ENCODE measurements at regions not wholly inside any gene's neighbourhood (a gene's known extent, or its start where the extent isn't known, plus 50 kb on each side); places are given as distances from the start of the nearest gene placed in this dataset.

- no peak for TF ChIP-seq MAX (IDR thresholded peaks at IDR 0.05; ENCODE audit: low read depth)
- peak; percentile 64 for TF ChIP-seq CTCF (IDR thresholded peaks at IDR 0.05)
- no peak for TF ChIP-seq IRF3 (IDR thresholded peaks at IDR 0.05; ENCODE audit: low read depth, low read length)
- TF ChIP-seq GABPA (IDR thresholded peaks at IDR 0.05; ENCODE audit: low read depth): no peak
- no peak for TF ChIP-seq USF2 (IDR thresholded peaks at IDR 0.05; ENCODE audit: borderline replicate concordance, low read depth, low read length)
- TF ChIP-seq TCF12 (IDR thresholded peaks at IDR 0.05): no peak
- TF ChIP-seq EZH2phosphoT487 (IDR thresholded peaks at IDR 0.05; ENCODE audit: borderline replicate concordance, low read depth): no peak
- TF ChIP-seq POLR2AphosphoS5 (IDR thresholded peaks at IDR 0.05; ENCODE audit: low read depth, low read length): no peak
- no peak for TF ChIP-seq REST (IDR thresholded peaks at IDR 0.05; ENCODE audit: low read depth, low read length)
- no peak for TF ChIP-seq FOSL2 (IDR thresholded peaks at IDR 0.05; ENCODE audit: borderline replicate concordance, low read depth)
- no peak for TF ChIP-seq TAF1 (IDR thresholded peaks at IDR 0.05; ENCODE audit: borderline replicate concordance, low read depth, low read length)
- TF ChIP-seq RFX5 (IDR thresholded peaks at IDR 0.05; ENCODE audit: low read length): no peak
Measured at GRCh38 chr11:13152736-13153541, 124.7 kb upstream of the BMAL1 start.

All from SK-N-SH (cell line).